ENCODE measurements at regions not wholly inside any gene's neighbourhood (a gene's known extent, or its start where the extent isn't known, plus 50 kb on each side); places are given as distances from the start of the nearest gene placed in this dataset.

DNA sequence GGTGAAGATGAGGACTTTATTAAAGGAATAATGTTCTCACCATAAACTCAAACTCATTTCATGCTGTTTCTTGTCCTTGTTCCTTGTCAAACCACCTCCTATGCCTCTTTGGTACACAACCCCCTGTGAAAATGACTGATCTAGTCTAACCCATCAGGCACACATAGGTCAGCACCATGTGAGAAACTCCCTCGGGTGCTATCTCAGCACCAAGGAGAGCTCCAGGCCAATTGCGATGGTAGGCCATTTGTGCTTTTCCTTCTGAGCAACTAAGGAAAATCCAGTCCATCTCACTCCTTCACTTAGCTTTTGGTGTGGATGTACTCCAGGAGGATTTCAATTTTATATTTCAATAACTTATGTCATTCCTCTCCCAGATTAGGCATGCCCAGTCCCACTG is 199.8 kb downstream of the ZNF608 start:
- ATAC-seq = no peak
- TF ChIP-seq ZNF70 (CRISPR knock-in tag; IDR thresholded peaks at IDR 0.05) = no peak
- TF ChIP-seq SNAI2 (CRISPR knock-in tag; IDR thresholded peaks at IDR 0.05) = no peak
- TF ChIP-seq CSDC2 (CRISPR knock-in tag; IDR thresholded peaks at IDR 0.05) = 0 out of 2 replicates have a peak, but pooled peaks have one; percentile 37
- TF ChIP-seq ZFP30 (CRISPR knock-in tag; IDR thresholded peaks at IDR 0.05) = no peak
- no peak for TF ChIP-seq RARB (CRISPR knock-in tag; IDR thresholded peaks at IDR 0.05)
- no peak for TF ChIP-seq ZC3H10 (CRISPR knock-in tag; IDR thresholded peaks at IDR 0.05)
- TF ChIP-seq, protein P1, sequence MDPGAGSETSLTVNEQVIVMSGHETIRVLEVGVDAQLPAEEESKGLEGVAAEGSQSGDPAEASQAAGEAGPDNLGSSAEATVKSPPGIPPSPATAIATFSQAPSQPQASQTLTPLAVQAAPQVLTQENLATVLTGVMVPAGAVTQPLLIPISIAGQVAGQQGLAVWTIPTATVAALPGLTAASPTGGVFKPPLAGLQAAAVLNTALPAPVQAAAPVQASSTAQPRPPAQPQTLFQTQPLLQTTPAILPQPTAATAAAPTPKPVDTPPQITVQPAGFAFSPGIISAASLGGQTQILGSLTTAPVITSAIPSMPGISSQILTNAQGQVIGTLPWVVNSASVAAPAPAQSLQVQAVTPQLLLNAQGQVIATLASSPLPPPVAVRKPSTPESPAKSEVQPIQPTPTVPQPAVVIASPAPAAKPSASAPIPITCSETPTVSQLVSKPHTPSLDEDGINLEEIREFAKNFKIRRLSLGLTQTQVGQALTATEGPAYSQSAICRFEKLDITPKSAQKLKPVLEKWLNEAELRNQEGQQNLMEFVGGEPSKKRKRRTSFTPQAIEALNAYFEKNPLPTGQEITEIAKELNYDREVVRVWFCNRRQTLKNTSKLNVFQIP (CRISPR knock-in tag; IDR thresholded peaks at IDR 0.05; ENCODE audit: borderline replicate concordance, low read depth) = no peak

DNA sequence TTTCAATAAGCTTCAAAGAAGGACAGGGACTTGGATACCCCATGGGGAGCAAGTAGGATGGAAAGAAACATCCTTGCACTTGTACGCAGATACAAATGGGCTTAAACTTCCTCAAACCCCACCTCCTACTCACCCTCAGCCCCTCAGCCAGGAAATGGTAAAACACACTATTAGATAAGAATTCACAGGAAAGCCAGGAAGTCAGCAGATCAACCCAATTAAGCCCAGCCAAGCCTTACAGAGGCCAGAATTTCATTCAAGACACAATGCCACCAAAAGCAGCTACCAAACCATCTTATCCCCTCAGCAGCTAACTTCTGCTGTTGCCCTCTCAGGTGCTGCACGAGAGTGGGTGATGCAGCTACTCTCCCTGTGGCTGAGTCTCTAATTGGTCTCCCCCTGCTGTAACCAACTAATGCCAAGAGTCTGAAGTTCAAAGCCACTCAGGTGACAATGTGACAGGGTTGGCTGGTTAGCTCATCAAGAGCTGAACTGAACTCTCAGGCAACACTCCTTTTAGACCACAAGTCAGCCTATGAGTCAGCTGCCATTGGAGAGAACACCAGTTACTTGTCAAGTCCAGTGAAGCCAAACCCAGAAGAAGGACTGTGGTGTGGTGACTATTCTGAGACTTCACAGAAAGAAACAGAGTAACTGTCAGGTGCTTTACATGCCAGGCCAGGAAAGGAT is 201.9 kb downstream of the ZNF608 start:
- ATAC-seq = no peak
- TF ChIP-seq OSR1 (CRISPR knock-in tag; IDR thresholded peaks at IDR 0.05) = no peak

DNA sequence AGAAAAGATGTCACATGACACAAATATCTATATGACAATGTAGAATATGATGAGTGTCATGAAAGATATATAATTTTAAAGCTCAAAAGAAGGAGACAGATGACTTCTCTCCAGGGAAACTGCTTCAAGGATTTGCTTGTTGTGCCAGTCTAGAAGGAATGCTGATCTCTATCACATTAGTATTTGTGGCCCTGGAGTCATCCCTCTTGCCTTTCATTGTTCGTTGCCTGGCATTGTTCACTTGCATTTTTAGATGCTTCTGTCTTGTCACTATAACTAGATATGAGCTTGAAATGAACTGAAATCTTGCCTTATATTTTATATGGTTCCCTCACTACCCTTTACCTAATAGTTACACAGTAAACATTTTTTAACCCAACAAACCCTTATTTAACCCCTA is 207.5 kb downstream of the ZNF608 start:
- no peak for ATAC-seq
- TF ChIP-seq ZFP3 (CRISPR knock-in tag; IDR thresholded peaks at IDR 0.05) (no peak), ZNF70 (CRISPR knock-in tag; IDR thresholded peaks at IDR 0.05) (no peak), TOX (CRISPR knock-in tag; IDR thresholded peaks at IDR 0.05; ENCODE audit: borderline replicate concordance) (no peak), ZNF8 (CRISPR knock-in tag; IDR thresholded peaks at IDR 0.05) (no peak), BACH2 (CRISPR knock-in tag; IDR thresholded peaks at IDR 0.05; ENCODE audit: borderline replicate concordance) (no peak)
- TF ChIP-seq, protein P2, sequence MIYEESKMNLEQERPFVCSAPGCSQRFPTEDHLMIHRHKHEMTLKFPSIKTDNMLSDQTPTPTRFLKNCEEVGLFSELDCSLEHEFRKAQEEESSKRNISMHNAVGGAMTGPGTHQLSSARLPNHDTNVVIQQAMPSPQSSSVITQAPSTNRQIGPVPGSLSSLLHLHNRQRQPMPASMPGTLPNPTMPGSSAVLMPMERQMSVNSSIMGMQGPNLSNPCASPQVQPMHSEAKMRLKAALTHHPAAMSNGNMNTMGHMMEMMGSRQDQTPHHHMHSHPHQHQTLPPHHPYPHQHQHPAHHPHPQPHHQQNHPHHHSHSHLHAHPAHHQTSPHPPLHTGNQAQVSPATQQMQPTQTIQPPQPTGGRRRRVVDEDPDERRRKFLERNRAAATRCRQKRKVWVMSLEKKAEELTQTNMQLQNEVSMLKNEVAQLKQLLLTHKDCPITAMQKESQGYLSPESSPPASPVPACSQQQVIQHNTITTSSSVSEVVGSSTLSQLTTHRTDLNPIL (CRISPR knock-in tag; IDR thresholded peaks at IDR 0.05; ENCODE audit: low read depth) = no peak
- TF ChIP-seq, protein P3, sequence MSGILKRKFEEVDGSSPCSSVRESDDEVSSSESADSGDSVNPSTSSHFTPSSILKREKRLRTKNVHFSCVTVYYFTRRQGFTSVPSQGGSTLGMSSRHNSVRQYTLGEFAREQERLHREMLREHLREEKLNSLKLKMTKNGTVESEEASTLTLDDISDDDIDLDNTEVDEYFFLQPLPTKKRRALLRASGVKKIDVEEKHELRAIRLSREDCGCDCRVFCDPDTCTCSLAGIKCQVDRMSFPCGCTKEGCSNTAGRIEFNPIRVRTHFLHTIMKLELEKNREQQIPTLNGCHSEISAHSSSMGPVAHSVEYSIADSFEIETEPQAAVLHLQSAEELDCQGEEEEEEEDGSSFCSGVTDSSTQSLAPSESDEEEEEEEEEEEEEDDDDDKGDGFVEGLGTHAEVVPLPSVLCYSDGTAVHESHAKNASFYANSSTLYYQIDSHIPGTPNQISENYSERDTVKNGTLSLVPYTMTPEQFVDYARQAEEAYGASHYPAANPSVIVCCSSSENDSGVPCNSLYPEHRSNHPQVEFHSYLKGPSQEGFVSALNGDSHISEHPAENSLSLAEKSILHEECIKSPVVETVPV (CRISPR knock-in tag; IDR thresholded peaks at IDR 0.05) = no peak
- TF ChIP-seq, protein P4, sequence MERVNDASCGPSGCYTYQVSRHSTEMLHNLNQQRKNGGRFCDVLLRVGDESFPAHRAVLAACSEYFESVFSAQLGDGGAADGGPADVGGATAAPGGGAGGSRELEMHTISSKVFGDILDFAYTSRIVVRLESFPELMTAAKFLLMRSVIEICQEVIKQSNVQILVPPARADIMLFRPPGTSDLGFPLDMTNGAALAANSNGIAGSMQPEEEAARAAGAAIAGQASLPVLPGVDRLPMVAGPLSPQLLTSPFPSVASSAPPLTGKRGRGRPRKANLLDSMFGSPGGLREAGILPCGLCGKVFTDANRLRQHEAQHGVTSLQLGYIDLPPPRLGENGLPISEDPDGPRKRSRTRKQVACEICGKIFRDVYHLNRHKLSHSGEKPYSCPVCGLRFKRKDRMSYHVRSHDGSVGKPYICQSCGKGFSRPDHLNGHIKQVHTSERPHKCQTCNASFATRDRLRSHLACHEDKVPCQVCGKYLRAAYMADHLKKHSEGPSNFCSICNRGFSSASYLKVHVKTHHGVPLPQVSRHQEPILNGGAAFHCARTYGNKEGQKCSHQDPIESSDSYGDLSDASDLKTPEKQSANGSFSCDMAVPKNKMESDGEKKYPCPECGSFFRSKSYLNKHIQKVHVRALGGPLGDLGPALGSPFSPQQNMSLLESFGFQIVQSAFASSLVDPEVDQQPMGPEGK (CRISPR knock-in tag; IDR thresholded peaks at IDR 0.05; ENCODE audit: borderline replicate concordance) = no peak

DNA sequence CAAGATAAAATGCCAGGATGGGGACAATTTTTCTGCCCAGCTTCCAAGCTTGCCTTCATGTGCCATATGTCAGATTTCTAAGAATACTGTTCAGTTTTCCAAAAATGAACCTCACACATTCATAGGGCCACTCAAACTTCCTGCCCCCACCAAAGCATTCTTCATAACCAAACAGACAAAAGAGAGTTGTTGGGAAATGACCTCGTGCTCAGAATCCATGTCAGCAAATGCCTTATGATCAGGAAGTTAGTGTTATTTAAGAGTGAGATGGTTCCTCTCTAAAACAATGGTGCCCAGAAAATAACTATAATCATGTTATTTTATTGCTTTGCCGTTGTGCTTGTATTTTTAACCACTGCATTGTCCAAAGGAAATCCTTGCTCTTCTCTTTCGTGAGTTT is 208.2 kb downstream of the ZNF608 start:
- no peak for TF ChIP-seq ZFP3 (CRISPR knock-in tag; IDR thresholded peaks at IDR 0.05)
- TF ChIP-seq ARNTL (CRISPR knock-in tag; IDR thresholded peaks at IDR 0.05; ENCODE audit: borderline replicate concordance, low read depth) = no peak
- TF ChIP-seq ESRRG (CRISPR knock-in tag; IDR thresholded peaks at IDR 0.05) = no peak
- TF ChIP-seq TOX (CRISPR knock-in tag; IDR thresholded peaks at IDR 0.05; ENCODE audit: borderline replicate concordance) = no peak
- no peak for TF ChIP-seq PPARA (CRISPR knock-in tag; IDR thresholded peaks at IDR 0.05; ENCODE audit: borderline replicate concordance)
- TF ChIP-seq ZFP30 (CRISPR knock-in tag; IDR thresholded peaks at IDR 0.05) = no peak
- TF ChIP-seq ISL1 (CRISPR knock-in tag; IDR thresholded peaks at IDR 0.05) = no peak
- no peak for TF ChIP-seq OSR1 (CRISPR knock-in tag; IDR thresholded peaks at IDR 0.05)
- no peak for TF ChIP-seq ZC3H10 (CRISPR knock-in tag; IDR thresholded peaks at IDR 0.05)
- TF ChIP-seq, protein P3 (CRISPR knock-in tag; IDR thresholded peaks at IDR 0.05) = no peak
- TF ChIP-seq, protein P1 (CRISPR knock-in tag; IDR thresholded peaks at IDR 0.05; ENCODE audit: borderline replicate concordance, low read depth) = no peak
- no peak for TF ChIP-seq GLIS3 (CRISPR knock-in tag; IDR thresholded peaks at IDR 0.05)
- TF ChIP-seq SNAI2 (CRISPR knock-in tag; IDR thresholded peaks at IDR 0.05) = no peak
- TF ChIP-seq, protein P2 (CRISPR knock-in tag; IDR thresholded peaks at IDR 0.05; ENCODE audit: low read depth) = no peak
- ATAC-seq = no peak
